WTC11 (cell line): ENCODE measurements at regions not wholly inside any gene's neighbourhood (a gene's known extent, or its start where the extent isn't known, plus 50 kb on each side); places are given as distances from the start of the nearest gene placed in this dataset.

ENCODE experiments used
- CREB1 ChIP-seq: sonication (generic); formaldehyde crosslinking; IDR thresholded peaks from 2 replicates; pipeline ENCODE4 v1.8.0; 2023; ENCODE audit warnings: mild to moderate bottlenecking, missing genetic modification reagents
- E2F4 ChIP-seq: sonication (generic); formaldehyde crosslinking; IDR thresholded peaks from 2 replicates; pipeline ENCODE4 v1.8.1; 2022; ENCODE audit warnings: low read depth, mild to moderate bottlenecking, moderate library complexity, missing genetic modification reagents, borderline replicate concordance
- ELF4 ChIP-seq: sonication (generic); formaldehyde crosslinking; IDR thresholded peaks from 2 replicates; pipeline ENCODE4 v1.8.1; 2022; ENCODE audit warnings: low read depth, mild to moderate bottlenecking, moderate library complexity, missing genetic modification reagents
- ESRRA ChIP-seq: sonication (generic); formaldehyde crosslinking; IDR thresholded peaks from 2 replicates; pipeline ENCODE4 v1.8.1; 2022; ENCODE audit warnings: mild to moderate bottlenecking, missing genetic modification reagents, borderline replicate concordance
- IRF1 ChIP-seq: sonication (generic); formaldehyde crosslinking; IDR thresholded peaks from 2 replicates; pipeline ENCODE4 v1.8.0; 2023; ENCODE audit warnings: missing genetic modification reagents
- MLX ChIP-seq: sonication (generic); formaldehyde crosslinking; IDR thresholded peaks from 2 replicates; pipeline ENCODE4 v1.8.1; 2023; ENCODE audit warnings: mild to moderate bottlenecking, missing genetic modification reagents, moderate library complexity
- NFYB ChIP-seq: sonication (generic); formaldehyde crosslinking; conservative IDR thresholded peaks from 2 replicates; pipeline ENCODE4 v1.8.0; 2022; ENCODE audit warnings: low read depth, missing genetic modification reagents
- SMAD3 ChIP-seq: sonication (generic); formaldehyde crosslinking; IDR thresholded peaks from 2 replicates; pipeline ENCODE4 v1.8.0; 2022; ENCODE audit warnings: missing genetic modification reagents, mild to moderate bottlenecking, borderline replicate concordance
- SP1 ChIP-seq: sonication (generic); formaldehyde crosslinking; conservative IDR thresholded peaks from 2 replicates; pipeline ENCODE4 v1.8.1; 2022; ENCODE audit warnings: missing genetic modification reagents
- TCF7 ChIP-seq: sonication (generic); formaldehyde crosslinking; IDR thresholded peaks from 2 replicates; pipeline ENCODE4 v1.8.0; 2022; ENCODE audit warnings: mild to moderate bottlenecking, low read depth, missing genetic modification reagents, moderate library complexity
- TP53 ChIP-seq: sonication (generic); formaldehyde crosslinking; IDR thresholded peaks from 2 replicates; pipeline ENCODE4 v1.8.1; 2023; ENCODE audit warnings: mild to moderate bottlenecking, missing genetic modification reagents
- ZNF263 ChIP-seq: sonication (generic); formaldehyde crosslinking; IDR thresholded peaks from 2 replicates; pipeline ENCODE4 v1.8.1; 2022; ENCODE audit warnings: low read depth, mild to moderate bottlenecking, moderate library complexity, missing genetic modification reagents
- TF ChIP-seq, protein P1 (sequence below): fragments of 200-600 bp; IDR thresholded peaks from 2 replicates; pipeline ENCODE4 v1.8.0; 2022; ENCODE audit warnings: antibody characterized with exemption

DNA sequence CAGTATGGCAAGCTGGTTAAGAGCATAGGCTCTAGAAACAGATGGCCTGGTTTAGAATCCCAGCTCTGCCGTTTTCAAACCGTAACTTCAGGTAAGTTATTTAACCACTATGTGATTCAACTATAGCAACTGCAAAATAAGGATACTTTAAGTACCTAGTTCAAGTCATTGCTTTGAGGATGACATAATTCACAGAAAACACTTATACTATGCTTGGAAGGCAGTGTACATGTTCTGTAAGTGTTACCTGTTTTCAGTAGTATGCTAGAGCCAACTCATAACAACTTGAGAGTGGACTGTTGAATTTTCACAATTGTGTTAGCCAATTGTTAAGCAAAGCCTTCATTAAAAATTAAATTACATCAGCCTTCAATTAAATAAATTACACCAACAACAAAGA is 134.8 kb upstream of the BEND6 start:
- TF ChIP-seq, protein P1, sequence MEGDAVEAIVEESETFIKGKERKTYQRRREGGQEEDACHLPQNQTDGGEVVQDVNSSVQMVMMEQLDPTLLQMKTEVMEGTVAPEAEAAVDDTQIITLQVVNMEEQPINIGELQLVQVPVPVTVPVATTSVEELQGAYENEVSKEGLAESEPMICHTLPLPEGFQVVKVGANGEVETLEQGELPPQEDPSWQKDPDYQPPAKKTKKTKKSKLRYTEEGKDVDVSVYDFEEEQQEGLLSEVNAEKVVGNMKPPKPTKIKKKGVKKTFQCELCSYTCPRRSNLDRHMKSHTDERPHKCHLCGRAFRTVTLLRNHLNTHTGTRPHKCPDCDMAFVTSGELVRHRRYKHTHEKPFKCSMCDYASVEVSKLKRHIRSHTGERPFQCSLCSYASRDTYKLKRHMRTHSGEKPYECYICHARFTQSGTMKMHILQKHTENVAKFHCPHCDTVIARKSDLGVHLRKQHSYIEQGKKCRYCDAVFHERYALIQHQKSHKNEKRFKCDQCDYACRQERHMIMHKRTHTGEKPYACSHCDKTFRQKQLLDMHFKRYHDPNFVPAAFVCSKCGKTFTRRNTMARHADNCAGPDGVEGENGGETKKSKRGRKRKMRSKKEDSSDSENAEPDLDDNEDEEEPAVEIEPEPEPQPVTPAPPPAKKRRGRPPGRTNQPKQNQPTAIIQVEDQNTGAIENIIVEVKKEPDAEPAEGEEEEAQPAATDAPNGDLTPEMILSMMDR, result no peak
- TF ChIP-seq SMAD3 (no peak), ELF4 (CRISPR knock-in tag) (no peak), ZNF263 (CRISPR knock-in tag) (no peak), E2F4 (CRISPR knock-in tag) (no peak), TP53 (CRISPR knock-in tag) (no peak), MLX (CRISPR knock-in tag) (no peak), CREB1 (no peak), SP1 (CRISPR knock-in tag) (no peak), NFYB (CRISPR knock-in tag) (no peak), ESRRA (no peak), IRF1 (CRISPR knock-in tag) (no peak), TCF7 (no peak)
